Esophagus (tissue), 2 donors: ENCODE measurements at regions not wholly inside any gene's neighbourhood (a gene's known extent, or its start where the extent isn't known, plus 50 kb on each side); places are given as distances from the start of the nearest gene placed in this dataset.

Experiments used
- H3K27ac ChIP-seq, 2 donors: one replicate each; pipeline ENCODE4 v1.5.1; 2013; ENCODE audit warnings: low read depth in 2 of 2, mild to moderate bottlenecking in 2 of 2, inconsistent platforms in 1 of 2, low read length in 1 of 2, moderate library complexity in 1 of 2
- H3K27me3 ChIP-seq, 2 donors: one replicate each; pipeline ENCODE4 v1.6.1; 2013; ENCODE audit warnings: low read length in 2 of 2, control low read depth in 1 of 2, mild to moderate bottlenecking in 1 of 2; ENCODE audit not compliant: insufficient read depth in 2 of 2, control insufficient read depth in 1 of 2
- H3K36me3 ChIP-seq, 2 donors: one replicate each; pipeline ENCODE4 v1.6.1; 2013; ENCODE audit warnings: low read length in 1 of 2; ENCODE audit not compliant: control insufficient read depth in 2 of 2, insufficient read depth in 2 of 2
- H3K4me1 ChIP-seq, 2 donors: one replicate each; pipeline ENCODE4 v1.6.1; 2013; ENCODE audit warnings: low read length in 1 of 2; ENCODE audit not compliant: control insufficient read depth in 2 of 2, insufficient read depth in 2 of 2
- H3K4me3 ChIP-seq, 2 donors: one replicate each; pipeline ENCODE4 v1.5.1; 2013; ENCODE audit warnings: low read length in 2 of 2, mild to moderate bottlenecking in 2 of 2, low read depth in 1 of 2, moderate library complexity in 1 of 2
- H3K9me3 ChIP-seq, 2 donors: one replicate each; pipeline ENCODE4 v1.6.1; 2013; ENCODE audit warnings: mild to moderate bottlenecking in 2 of 2, low read depth in 1 of 2, low read length in 1 of 2, moderate library complexity in 1 of 2; ENCODE audit not compliant: control insufficient read depth in 2 of 2, insufficient read depth in 1 of 2
- WGBS, 2 donors: extraction: QIAGEN DNeasy Blood & Tissue Kit; methylation state at CpG; one replicate each; pipeline ENCODE4 v1.1.7; 2013; 5-methylcytosine and 5-hydroxymethylcytosine counted together
- donor health status: healthy with polysubstance abuse.
- donor health status: Bipolar disorder and iron deficiency.

DNA sequence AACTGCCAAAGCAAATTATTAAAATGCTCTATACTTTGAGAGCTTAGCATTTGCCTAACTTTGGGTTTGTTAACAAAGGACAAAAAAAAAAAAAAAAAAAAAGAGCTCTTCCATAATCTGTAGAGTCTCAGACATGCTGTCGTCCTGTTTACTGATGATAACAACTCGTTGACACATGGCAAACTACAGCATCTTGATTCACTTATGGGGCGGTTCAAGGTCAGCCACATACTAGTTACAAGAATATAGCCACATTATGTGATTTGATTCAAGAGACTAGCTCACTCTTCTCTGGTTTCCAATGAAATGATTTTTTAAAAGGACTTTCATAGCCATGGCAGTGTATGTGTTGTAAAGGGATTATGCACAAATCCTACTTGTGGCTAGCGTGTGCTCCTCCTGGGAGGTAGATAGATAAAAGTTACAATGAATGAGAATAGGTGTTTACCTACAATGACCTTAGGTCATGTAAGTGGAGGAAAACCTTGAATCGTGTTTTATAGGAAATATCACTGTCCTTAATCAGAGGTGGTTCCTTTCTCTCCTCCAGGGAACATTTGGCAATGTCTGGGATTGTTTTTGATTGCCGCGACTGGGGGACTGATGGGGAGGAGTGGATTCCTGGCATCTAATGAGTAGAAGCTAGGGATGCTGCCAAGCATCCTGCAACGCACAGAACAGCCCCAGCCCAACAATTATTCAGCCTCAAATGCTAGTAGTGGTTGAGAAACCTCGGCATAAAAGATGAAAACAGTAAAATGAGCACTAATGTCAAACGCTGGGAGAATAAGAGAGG lies 969.2 kb upstream of the SLC35B3 start:
- Histone ChIP-seq H3K4me3 (no peak overlapping the region), H3K27ac (peak overlapping the region in 1 of 2 donors; percentile 22), H3K9me3 (no peaks in the 10 kb centered on the region), H3K27me3 (no peaks in the 10 kb centered on the region), H3K4me1 (no peaks in the 10 kb centered on the region), H3K36me3 (no peaks in the 10 kb centered on the region)
- 40 to 50% methylated on average over 10 of the region's 10 CpGs for WGBS, 2 donors

DNA sequence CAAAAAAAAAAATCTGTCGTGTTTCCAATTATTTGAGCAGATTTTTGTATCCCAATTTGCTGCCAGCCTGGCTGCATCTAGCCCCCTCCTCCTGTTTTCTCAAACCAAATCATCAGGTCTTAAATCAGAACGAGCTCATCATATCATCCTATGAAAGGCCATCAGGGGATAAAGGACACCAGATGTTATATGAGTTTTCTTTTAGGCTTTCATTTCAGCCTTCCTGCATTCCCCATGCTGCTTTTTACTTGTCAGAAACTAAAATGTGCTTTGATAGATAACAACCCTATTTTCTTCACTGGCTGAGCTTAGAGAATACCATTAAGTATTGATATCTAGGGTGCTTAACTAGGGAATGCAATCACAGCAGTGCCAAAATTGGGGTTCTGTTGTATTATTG lies 968.4 kb upstream of the SLC35B3 start:
- H3K36me3 ChIP-seq: no peaks in the 10 kb centered on the region
- peaks cover 0 to 5% of the 10 kb centered on the region in 2 donors for H3K9me3 ChIP-seq
- H3K4me1 ChIP-seq: no peaks in the 10 kb centered on the region
- no peak overlapping the region for H3K27ac ChIP-seq
- WGBS, 2 donors: 51 to 67% methylated on average over 2 of the region's 2 CpGs
- H3K4me3 ChIP-seq: no peak overlapping the region
- no peaks in the 10 kb centered on the region for H3K27me3 ChIP-seq

DNA sequence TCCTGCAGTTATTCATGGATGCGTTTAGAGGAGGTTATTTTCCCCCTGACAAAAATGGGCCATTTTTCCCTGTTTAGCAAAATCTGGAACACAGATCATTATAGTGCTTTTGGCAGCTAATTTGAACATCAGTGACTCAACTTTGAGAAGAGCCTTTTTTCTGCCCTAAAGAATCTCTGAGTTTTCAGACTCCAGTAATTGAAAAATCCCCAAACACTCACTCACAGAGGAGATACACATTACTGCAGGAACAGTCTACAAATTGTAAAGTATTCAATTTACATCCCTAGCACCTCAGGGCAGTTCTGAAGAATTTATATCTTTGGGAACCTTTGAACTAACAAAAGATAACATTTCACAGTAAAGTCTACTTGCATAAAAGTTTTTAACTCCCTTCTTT lies 966.6 kb upstream of the SLC35B3 start:
- peaks cover 0 to 5% of the 10 kb centered on the region in 2 donors for H3K9me3 ChIP-seq
- no peaks in the 10 kb centered on the region for H3K4me1 ChIP-seq
- no peaks in the 10 kb centered on the region for H3K27me3 ChIP-seq
- no peak overlapping the region for H3K4me3 ChIP-seq
- WGBS, 2 donors: 86 to 97% methylated on average over 1 of the region's 1 CpG
- H3K27ac ChIP-seq: no peak overlapping the region
- no peaks in the 10 kb centered on the region for H3K36me3 ChIP-seq

DNA sequence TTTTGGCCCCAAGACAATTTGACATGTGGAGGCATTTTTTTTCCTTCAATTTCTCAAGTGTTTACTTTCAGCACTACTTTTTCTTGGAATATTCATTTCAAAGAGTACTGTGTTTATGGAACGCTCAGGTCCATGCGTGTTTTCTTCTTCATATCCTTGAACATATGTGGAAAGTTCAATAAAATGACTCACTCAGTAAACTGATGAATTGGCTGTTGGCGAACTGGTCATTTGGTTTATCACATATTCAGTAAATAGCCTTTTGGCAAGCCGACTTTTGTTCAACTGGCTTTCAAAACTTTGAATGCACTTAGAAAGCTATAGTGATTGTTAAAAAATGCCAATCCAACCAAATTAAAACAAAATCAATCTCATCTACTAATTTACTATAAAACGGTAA lies 964.6 kb upstream of the SLC35B3 start:
- no peaks in the 10 kb centered on the region for H3K4me1 ChIP-seq
- H3K36me3 ChIP-seq: no peaks in the 10 kb centered on the region
- no peak overlapping the region for H3K4me3 ChIP-seq
- no peaks in the 10 kb centered on the region for H3K27me3 ChIP-seq
- peaks cover 0 to 5% of the 10 kb centered on the region in 2 donors for H3K9me3 ChIP-seq
- no peak overlapping the region for H3K27ac ChIP-seq
- WGBS, 2 donors: 63 to 66% methylated on average over 5 of the region's 5 CpGs

DNA sequence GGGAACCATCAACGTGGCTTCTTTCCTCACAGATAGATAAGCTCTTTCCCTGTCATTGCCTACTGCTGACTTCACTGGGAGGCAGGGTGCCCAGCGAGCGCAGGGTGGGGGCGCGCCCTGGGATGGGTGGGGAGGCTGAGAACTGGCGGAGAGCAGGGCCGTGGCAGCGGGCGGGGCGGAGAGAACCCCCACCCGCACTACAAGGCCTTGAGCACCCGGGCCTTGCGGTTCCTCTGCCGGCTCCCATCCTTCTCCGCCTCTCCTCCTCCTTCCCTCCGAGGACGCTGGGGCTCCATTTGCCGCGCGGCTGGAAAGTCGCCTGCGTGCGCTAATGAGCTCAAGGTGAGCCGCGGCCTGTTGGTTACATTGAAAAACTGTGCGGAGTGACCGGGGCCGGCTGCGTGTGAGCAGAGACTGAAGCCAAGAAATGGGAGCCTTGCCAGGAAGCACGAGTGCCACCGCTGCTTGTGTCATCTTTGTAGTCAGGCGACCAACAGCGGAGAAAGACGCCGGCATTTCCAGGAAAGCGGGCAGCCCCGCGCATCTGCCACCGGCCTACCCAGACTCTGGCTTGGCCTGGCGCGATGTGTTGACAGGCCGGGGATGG lies 963.5 kb upstream of the SLC35B3 start:
- Histone ChIP-seq H3K4me3 (no peak overlapping the region), H3K27ac (no peak overlapping the region), H3K9me3 (peaks cover 0 to 5% of the 10 kb centered on the region in 2 donors), H3K36me3 (no peaks in the 10 kb centered on the region), H3K27me3 (no peaks in the 10 kb centered on the region), H3K4me1 (no peaks in the 10 kb centered on the region)
- WGBS, 2 donors: 37 to 55% methylated on average over 42 of the region's 42 CpGs

DNA sequence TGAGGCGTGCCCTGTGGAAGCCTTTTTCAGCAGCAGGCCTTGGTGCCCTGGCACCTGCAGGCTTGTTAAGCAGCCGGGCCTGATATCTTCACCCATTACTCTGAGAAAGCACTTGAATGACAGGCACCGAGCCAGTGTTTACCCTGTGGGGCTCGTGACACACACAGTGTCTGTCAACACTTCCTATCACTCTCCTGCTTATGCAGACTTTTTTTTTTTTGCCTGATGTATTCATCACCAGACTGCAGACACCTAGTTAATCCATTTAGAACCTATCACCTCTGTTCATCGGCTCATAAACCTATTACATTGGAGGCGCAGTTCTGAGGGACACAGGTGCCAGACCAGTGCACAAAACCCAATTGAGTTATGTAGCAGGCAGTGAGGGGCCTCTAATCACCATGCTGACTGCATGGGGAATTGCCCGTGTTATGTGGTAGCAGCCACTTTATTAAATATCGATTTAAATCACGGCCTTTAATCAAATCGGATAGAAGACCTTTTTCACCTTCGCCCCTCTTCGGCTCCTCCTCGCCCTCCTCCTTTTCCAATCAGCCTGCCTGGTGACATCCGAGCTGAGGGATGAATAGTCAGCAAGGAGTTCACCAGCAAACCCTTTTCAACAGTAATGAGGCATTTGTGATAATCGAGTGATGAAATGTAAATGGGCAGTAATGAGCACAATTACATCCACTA lies 962.9 kb upstream of the SLC35B3 start:
- Histone ChIP-seq H3K27ac (no peak overlapping the region), H3K36me3 (no peaks in the 10 kb centered on the region), H3K27me3 (no peaks in the 10 kb centered on the region), H3K4me1 (no peaks in the 10 kb centered on the region), H3K9me3 (peaks cover 0 to 5% of the 10 kb centered on the region in 2 donors), H3K4me3 (no peak overlapping the region)
- WGBS, 2 donors: 65 to 77% methylated on average over 15 of the region's 15 CpGs

DNA sequence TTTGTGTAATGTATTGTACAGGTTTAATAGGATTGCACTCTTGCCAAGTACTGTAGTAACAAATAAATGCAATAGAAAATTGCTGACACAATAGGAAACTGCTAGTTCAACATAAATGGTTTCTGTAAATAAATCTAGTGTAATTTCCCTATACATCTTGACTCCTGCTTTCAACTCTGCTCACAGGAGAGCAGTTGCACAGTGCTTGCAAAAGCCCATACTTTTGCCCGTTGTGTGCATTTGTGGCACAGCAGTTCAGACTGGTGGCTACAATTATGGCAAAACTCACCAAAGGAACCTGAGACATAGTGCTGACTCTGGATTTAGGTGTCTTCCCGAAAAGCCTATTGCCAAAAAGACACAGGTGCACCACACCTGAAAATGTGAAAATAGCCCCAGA lies 953.3 kb upstream of the SLC35B3 start:
- WGBS, 2 donors: 87 to 91% methylated on average over 2 of the region's 2 CpGs
- no peaks in the 10 kb centered on the region for H3K9me3 ChIP-seq

DNA sequence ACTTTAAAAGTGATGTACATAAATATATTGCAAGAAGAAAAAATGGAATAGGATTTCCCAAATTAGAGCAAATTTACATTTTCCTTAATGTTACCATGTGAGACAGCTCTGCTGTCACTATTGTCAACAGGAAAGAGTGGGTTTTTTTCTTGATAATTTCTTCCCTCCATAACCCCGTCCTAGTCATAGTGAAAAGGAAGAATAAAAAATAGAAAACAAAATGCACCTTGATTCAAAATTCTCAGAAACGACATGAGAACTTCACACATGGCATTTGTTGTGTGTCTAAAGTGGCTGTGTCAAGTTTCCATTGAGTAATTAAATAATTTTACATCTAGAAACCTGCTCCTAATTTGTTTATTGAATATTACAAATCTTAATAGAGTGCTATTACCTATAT lies 945.2 kb upstream of the SLC35B3 start:
- 60 to 73% methylated on average over 2 of the region's 2 CpGs for WGBS, 2 donors

More for the DNA sequence above, 953.3 kb upstream of the SLC35B3 start:
- Histone ChIP-seq H3K4me1 (no peaks in the 10 kb centered on the region), H3K27ac (no peak overlapping the region), H3K27me3 (no peaks in the 10 kb centered on the region), H3K4me3 (no peak overlapping the region), H3K36me3 (no peaks in the 10 kb centered on the region)

DNA sequence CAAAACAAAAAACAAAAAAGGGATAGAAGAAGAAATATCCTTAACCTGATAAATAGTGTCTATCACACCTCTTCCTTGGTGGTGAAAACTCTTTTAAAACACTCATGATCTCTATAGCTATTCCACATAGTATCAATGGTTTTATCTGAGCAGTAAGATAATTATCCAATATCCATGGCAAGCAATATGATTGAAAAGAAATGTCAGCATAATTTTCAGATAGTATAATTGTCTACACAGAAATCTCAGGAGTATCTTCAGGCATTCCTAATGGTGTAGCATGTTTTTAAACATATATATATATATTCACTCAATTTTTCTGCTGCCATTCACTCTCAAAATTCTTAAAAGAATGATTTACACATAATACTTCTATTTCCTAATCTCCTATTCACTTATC lies 938.0 kb upstream of the SLC35B3 start:
- Histone ChIP-seq H3K9me3 (no peaks in the 10 kb centered on the region), H3K4me3 (no peak overlapping the region), H3K27ac (no peak overlapping the region), H3K27me3 (no peaks in the 10 kb centered on the region), H3K4me1 (no peaks in the 10 kb centered on the region), H3K36me3 (no peaks in the 10 kb centered on the region)

More for the DNA sequence above, 945.2 kb upstream of the SLC35B3 start:
- Histone ChIP-seq H3K27ac (no peak overlapping the region), H3K9me3 (no peaks in the 10 kb centered on the region), H3K36me3 (no peaks in the 10 kb centered on the region), H3K4me3 (no peak overlapping the region), H3K4me1 (no peaks in the 10 kb centered on the region), H3K27me3 (no peaks in the 10 kb centered on the region)
